K562 (cell line): ENCODE measurements at regions not wholly inside any gene's neighbourhood (a gene's known extent, or its start where the extent isn't known, plus 50 kb on each side); places are given as distances from the start of the nearest gene placed in this dataset.

ENCODE experiments used
- ATAC-seq: fragments of 200-7000 bp; cut with Tn5 transposase; 3 replicates; pipeline ENCODE4 v1.9.1; 2020; ENCODE audit warnings: moderate library complexity
- BruUV-seq: library from RNA; stranded (reverse); fragments of 400-500 nt; replicated peaks from 2 replicates; lab custom pipeline; 2021; lab: Mats Ljungman, UMichigan
- CTCF ChIA-PET: fragments of 300-600 bp; formaldehyde crosslinking; extraction: SDS; loops from one replicate; lab custom pipeline; 2021; ENCODE audit warnings: low intra/inter-chr PET ratio; lab: Yijun Ruan, JAX
- POLR2A ChIA-PET: fragments of 300-600, 350-650 bp; sonication (Branson Sonifier 250); formaldehyde crosslinking; extraction: SDS; loops from one replicate; lab custom pipeline; 2021; ENCODE audit warnings: antibody characterized with exemption, inconsistent platforms; lab: Yijun Ruan, JAX
- DNase-seq, 4 experiments: peaks; one replicate each; pipeline versions ENCODE4 v3.0.0 to v3.0.0-alpha.2; 2011 to 2018; ENCODE audit warnings: low spot score in 3 of 4, mixed read lengths in 3 of 4; ENCODE audit errors: extremely low read depth in 1 of 4
- FAIRE-seq: peaks from 2 replicates; lab custom pipeline; 2011; peaks lifted over from hg19 to GRCh38; lab: Jason Lieb, UNC
- H2AFZ ChIP-seq: 2 replicates; pipeline ENCODE4 v1.6.0; 2011; ENCODE audit warnings: low read depth, low read length, control low read depth, inconsistent platforms
- H3K27ac ChIP-seq: fragments of 200-600 bp; 3 replicates; pipeline ENCODE4 v1.8.0; 2011; ENCODE audit warnings: low read depth, mild to moderate bottlenecking, control low read depth, inconsistent platforms, low read length, moderate library complexity, mixed read lengths; ENCODE audit errors: extremely low read depth
- H3K27me3 ChIP-seq, 2 experiments: fragments of 300-600 bp in 1 of 2; 2 replicates in 1 of 2; 3 replicates in 1 of 2; pipeline versions ENCODE4 v1.6.0 to v1.8.0; 2011; ENCODE audit warnings: inconsistent platforms in 2 of 2, low read length in 2 of 2, mild to moderate bottlenecking in 1 of 2, mixed read lengths in 1 of 2, moderate library complexity in 1 of 2; ENCODE audit not compliant: control insufficient read depth in 2 of 2, insufficient read depth in 2 of 2
- H3K36me3 ChIP-seq: fragments of 300-600 bp; 3 replicates; pipeline ENCODE4 v1.8.0; 2011; ENCODE audit warnings: mild to moderate bottlenecking, low read length, inconsistent platforms; ENCODE audit not compliant: control insufficient read depth, insufficient read depth
- H3K4me1 ChIP-seq, 2 experiments: fragments of 200-600 bp in 1 of 2; replicated peaks in 1 of 2; 2 replicates in 1 of 2; 3 replicates in 1 of 2; pipeline versions ENCODE4 v1.5.1 to v1.8.0; 2011; ENCODE audit warnings: inconsistent platforms in 2 of 2, low read length in 2 of 2, mild to moderate bottlenecking in 1 of 2, mixed read lengths in 1 of 2, moderate library complexity in 1 of 2; ENCODE audit not compliant: control insufficient read depth in 2 of 2, insufficient read depth in 2 of 2
- H3K4me2 ChIP-seq: 2 replicates; pipeline ENCODE4 v1.6.1; 2011; ENCODE audit warnings: low read length, control low read depth, inconsistent platforms, mixed read lengths; ENCODE audit not compliant: insufficient read depth
- H3K4me3 ChIP-seq: fragments of 200-600 bp; sonication (generic), shearing (Covaris generic); 2 replicates; pipeline ENCODE4 v1.5.1; 2016; ENCODE audit warnings: control low read depth, inconsistent platforms
- H3K79me2 ChIP-seq: fragments of 200-600 bp; 3 replicates; pipeline ENCODE4 v1.8.0; 2011; ENCODE audit warnings: low read length, inconsistent platforms; ENCODE audit not compliant: control insufficient read depth, insufficient read depth
- H3K9ac ChIP-seq, 2 experiments: 2 replicates each; pipeline versions ENCODE4 v1.6.0 to v1.6.1; 2011; ENCODE audit warnings: low read depth in 2 of 2, low read length in 2 of 2, control low read depth in 1 of 2, inconsistent platforms in 1 of 2, mild to moderate bottlenecking in 1 of 2, mixed read lengths in 1 of 2; ENCODE audit not compliant: insufficient read depth in 1 of 2
- H3K9me1 ChIP-seq: one replicate; pipeline ENCODE4 v1.6.0; 2011; ENCODE audit warnings: inconsistent platforms, mild to moderate bottlenecking, low read length, moderate library complexity; ENCODE audit not compliant: control insufficient read depth, insufficient read depth
- H3K9me3 ChIP-seq: replicated peaks from 2 replicates; pipeline ENCODE4 v1.5.1; 2011; ENCODE audit warnings: low read depth, low read length, inconsistent platforms; ENCODE audit not compliant: control insufficient read depth, insufficient read depth
- H4K20me1 ChIP-seq: replicated peaks from 2 replicates; pipeline ENCODE4 v1.6.1; 2011; ENCODE audit warnings: low read length, inconsistent platforms, mixed read lengths; ENCODE audit not compliant: control insufficient read depth, insufficient read depth
- PHB ChIP-seq: fragments of 250-450 bp; sonication (Bioruptor Pico); IDR thresholded peaks from 2 replicates; pipeline ENCODE4 v1.5.0; 2021
- ZNF561 ChIP-seq: fragments of 450-650 bp; formaldehyde crosslinking; conservative IDR thresholded peaks from 2 replicates; pipeline ENCODE4 v1.4.0; 2020; ENCODE audit warnings: mild to moderate bottlenecking, moderate library complexity
- WGBS: fragments of 100-300 bp; shearing (Covaris generic); methylation state at CpG from one replicate; pipeline ENCODE4 v1.1.6; 2016; ENCODE audit warnings: low coverage, mixed read lengths; ENCODE audit not compliant: insufficient coverage; ENCODE audit errors: missing lambda C conversion rate; 5-methylcytosine and 5-hydroxymethylcytosine counted together
- in situ Hi-C: fragments of 300-500 bp; cut with MboI; formaldehyde crosslinking; loops from 4 replicates; pipeline ENCODE4 v1.15.0; 2018; ENCODE audit warnings: inconsistent platforms, mixed read lengths
- intact Hi-C: fragments of 100-400 bp; cut with micrococcal nuclease; formaldehyde crosslinking; loops from 2 replicates; pipeline ENCODE4 v1.14.2; 2022
- TF ChIP-seq, protein P1 (sequence below): fragments of 450-650 bp; formaldehyde crosslinking; IDR thresholded peaks from 2 replicates; pipeline ENCODE4 v1.4.0; 2022; ENCODE audit warnings: missing genetic modification characterization
- TF ChIP-seq, protein P2 (sequence below), 2 experiments: fragments of 450-650 bp in 1 of 2; sonication (generic) in 1 of 2; formaldehyde crosslinking in 1 of 2; IDR thresholded peaks; 2 replicates each; pipeline versions ENCODE4 v1.7.1 to v1.9.0; 2016 to 2022; ENCODE audit warnings: inconsistent platforms in 1 of 2, mild to moderate bottlenecking in 1 of 2, missing genetic modification reagents in 1 of 2
- TF ChIP-seq, protein P3 (sequence below): sonication (generic); formaldehyde crosslinking; IDR thresholded peaks from 2 replicates; pipeline ENCODE4 v1.8.0; 2022; ENCODE audit warnings: mild to moderate bottlenecking, missing genetic modification reagents, borderline replicate concordance

DNA sequence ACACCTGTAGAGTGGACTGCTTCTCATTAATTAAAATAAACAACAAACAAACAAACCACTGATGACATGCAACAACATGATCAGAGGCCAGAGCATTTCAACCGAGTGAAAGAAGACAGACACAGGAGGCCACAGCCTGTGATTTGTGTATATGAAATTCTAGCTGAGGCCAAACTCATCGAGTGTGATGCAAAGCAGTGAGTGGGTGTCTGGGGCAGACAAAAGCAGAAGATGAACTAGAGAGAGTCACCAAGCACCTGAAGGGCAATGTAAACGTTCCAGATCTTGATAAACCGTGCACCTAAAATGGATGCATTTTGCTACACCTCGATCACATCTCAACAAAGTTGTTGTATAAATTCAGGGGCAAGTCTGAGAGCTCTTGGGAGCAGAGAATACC is 108.4 kb downstream of the KLF6 start:
- H3K9ac ChIP-seq = no peak overlapping the region
- H3K9me3 ChIP-seq = no peaks in the 10 kb centered on the region
- DNase-seq (no peak), FAIRE-seq (no peak), ATAC-seq (no peak)
- H3K4me2 ChIP-seq = no peak overlapping the region
- H2AFZ ChIP-seq = no peak overlapping the region
- H3K27ac ChIP-seq = no peak overlapping the region
- ChIA-PET POLR2A (interaction anchor here (0.6 to 1.6 kb wide), 2 partner anchors 10 to 131 kb away, joined by 3 to 4 read pairs; no protein-coding TSS in a partner anchor), CTCF (no interaction called here)
- intact Hi-C loops (no loop called here), in situ Hi-C loops (no loop called here)
- H3K79me2 ChIP-seq = no peaks in the 10 kb centered on the region
- H3K36me3 ChIP-seq = no peaks in the 10 kb centered on the region
- no peaks in the 10 kb centered on the region for H4K20me1 ChIP-seq
- H3K27me3 ChIP-seq = no peaks in the 10 kb centered on the region
- H3K9me1 ChIP-seq = no peaks in the 10 kb centered on the region
- no peaks in the 10 kb centered on the region for H3K4me1 ChIP-seq
- no TSS peak for BruUV-seq
- WGBS = 8% methylated on average over 5 of the region's 5 CpGs
- no peak overlapping the region for H3K4me3 ChIP-seq
- TF ChIP-seq PHB (CRISPR knock-in tag) (no peak), ZNF561 (CRISPR knock-in tag) (no peak)
- TF ChIP-seq, protein P1, sequence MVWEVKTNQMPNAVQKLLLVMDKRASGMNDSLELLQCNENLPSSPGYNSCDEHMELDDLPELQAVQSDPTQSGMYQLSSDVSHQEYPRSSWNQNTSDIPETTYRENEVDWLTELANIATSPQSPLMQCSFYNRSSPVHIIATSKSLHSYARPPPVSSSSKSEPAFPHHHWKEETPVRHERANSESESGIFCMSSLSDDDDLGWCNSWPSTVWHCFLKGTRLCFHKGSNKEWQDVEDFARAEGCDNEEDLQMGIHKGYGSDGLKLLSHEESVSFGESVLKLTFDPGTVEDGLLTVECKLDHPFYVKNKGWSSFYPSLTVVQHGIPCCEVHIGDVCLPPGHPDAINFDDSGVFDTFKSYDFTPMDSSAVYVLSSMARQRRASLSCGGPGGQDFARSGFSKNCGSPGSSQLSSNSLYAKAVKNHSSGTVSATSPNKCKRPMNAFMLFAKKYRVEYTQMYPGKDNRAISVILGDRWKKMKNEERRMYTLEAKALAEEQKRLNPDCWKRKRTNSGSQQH = no peak
- TF ChIP-seq, protein P2, sequence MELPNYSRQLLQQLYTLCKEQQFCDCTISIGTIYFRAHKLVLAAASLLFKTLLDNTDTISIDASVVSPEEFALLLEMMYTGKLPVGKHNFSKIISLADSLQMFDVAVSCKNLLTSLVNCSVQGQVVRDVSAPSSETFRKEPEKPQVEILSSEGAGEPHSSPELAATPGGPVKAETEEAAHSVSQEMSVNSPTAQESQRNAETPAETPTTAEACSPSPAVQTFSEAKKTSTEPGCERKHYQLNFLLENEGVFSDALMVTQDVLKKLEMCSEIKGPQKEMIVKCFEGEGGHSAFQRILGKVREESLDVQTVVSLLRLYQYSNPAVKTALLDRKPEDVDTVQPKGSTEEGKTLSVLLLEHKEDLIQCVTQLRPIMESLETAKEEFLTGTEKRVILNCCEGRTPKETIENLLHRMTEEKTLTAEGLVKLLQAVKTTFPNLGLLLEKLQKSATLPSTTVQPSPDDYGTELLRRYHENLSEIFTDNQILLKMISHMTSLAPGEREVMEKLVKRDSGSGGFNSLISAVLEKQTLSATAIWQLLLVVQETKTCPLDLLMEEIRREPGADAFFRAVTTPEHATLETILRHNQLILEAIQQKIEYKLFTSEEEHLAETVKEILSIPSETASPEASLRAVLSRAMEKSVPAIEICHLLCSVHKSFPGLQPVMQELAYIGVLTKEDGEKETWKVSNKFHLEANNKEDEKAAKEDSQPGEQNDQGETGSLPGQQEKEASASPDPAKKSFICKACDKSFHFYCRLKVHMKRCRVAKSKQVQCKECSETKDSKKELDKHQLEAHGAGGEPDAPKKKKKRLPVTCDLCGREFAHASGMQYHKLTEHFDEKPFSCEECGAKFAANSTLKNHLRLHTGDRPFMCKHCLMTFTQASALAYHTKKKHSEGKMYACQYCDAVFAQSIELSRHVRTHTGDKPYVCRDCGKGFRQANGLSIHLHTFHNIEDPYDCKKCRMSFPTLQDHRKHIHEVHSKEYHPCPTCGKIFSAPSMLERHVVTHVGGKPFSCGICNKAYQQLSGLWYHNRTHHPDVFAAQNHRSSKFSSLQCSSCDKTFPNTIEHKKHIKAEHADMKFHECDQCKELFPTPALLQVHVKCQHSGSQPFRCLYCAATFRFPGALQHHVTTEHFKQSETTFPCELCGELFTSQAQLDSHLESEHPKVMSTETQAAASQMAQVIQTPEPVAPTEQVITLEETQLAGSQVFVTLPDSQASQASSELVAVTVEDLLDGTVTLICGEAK (IDR thresholded peaks at IDR 0.05) = no peak
- TF ChIP-seq, protein P2 (CRISPR knock-in tag; IDR thresholded peaks at IDR 0.05) = no peak
- TF ChIP-seq, protein P3, sequence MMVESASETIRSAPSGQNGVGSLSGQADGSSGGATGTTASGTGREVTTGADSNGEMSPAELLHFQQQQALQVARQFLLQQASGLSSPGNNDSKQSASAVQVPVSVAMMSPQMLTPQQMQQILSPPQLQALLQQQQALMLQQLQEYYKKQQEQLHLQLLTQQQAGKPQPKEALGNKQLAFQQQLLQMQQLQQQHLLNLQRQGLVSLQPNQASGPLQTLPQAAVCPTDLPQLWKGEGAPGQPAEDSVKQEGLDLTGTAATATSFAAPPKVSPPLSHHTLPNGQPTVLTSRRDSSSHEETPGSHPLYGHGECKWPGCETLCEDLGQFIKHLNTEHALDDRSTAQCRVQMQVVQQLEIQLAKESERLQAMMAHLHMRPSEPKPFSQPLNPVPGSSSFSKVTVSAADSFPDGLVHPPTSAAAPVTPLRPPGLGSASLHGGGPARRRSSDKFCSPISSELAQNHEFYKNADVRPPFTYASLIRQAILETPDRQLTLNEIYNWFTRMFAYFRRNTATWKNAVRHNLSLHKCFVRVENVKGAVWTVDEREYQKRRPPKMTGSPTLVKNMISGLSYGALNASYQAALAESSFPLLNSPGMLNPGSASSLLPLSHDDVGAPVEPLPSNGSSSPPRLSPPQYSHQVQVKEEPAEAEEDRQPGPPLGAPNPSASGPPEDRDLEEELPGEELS (CRISPR knock-in tag) = no peak
